Erythroblast (primary cell): ENCODE measurements at regions not wholly inside any gene's neighbourhood (a gene's known extent, or its start where the extent isn't known, plus 50 kb on each side); places are given as distances from the start of the nearest gene placed in this dataset.

Experiments used
- DNase-seq, 2 experiments: peaks; one replicate each; lab custom pipeline; 2025; lab: John Stamatoyannopoulos, UW
- GATA1 ChIP-seq: IDR thresholded peaks from 2 replicates; pipeline ENCODE4 v1.6.1; 2011; ENCODE audit warnings: low read depth, mild to moderate bottlenecking, control low read depth, low read length, moderate library complexity
- POLR2A ChIP-seq: IDR thresholded peaks from 2 replicates; pipeline ENCODE4 v1.6.1; 2011; ENCODE audit warnings: mild to moderate bottlenecking, low read length

DNA sequence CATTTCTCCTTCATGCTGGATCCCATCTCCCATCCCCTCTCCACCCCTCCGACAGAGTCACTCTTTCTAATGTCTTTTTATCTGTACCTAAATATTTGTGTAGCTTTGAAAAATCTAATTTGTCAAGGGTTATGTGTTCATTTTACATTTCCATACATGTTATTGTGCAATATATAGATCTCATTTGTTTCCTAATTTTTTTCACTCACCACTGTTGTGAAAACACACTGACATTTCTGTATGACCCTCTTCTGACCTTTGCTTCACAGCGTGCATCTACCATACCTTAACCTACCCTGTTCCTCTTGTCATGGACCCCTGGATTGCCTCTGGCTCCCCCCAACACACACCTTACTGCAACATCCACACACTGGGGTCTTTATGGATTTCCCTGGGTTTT is 942.9 kb downstream of the TBC1D22A start:
- DNase-seq, result no peak
- TF ChIP-seq GATA1 (no peak), POLR2A (no peak)

- no peak for DNase-seq
- TF ChIP-seq POLR2A (no peak), GATA1 (no peak)
These were observed 936.5 kb downstream of the TBC1D22A start for GRCh38 chr22:47698906-47699305.

GRCh38 chr22:47697861-47698260 is 935.4 kb downstream of the TBC1D22A start:
- no peak for DNase-seq
- TF ChIP-seq GATA1 (no peak), POLR2A (no peak)

DNA sequence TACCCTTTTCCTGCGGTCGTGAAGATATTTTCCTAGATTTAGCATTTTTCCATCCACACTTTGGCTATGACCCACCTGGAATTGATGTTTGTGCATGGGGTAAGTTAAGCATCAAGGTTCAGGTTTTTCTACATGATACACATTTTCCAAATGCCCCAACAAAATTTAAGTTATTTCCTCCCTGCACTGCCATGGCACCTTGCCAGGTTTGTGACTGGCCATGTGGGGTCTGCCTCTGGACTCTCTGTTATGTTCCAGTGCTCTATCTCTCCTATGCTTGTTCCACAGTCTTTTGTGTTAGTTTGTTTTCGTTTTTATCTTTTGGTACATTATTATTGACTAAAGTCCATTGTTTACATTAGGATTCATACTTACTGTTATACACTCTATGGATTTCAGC is 934.3 kb downstream of the TBC1D22A start:
- no peak for DNase-seq
- no peak for TF ChIP-seq GATA1
- TF ChIP-seq POLR2A, result no peak

DNA sequence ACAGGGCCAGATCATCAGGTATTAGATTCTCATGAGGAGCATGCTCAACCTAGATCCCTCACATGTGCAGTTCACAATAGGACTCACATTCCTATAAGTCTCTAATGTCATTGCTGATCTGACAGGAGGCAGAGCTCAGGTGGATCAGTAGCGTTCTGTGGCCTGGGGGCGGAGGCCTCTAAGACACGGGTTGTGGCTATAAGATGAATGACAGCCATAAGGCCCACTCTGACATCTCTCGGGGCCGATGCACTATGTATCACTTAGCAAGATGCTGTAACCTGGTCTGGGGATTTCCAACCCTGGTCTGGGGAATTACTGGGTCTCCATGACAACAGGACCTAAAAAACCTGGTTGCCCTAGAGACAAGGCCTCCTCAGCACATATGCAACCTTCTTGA is 932.7 kb downstream of the TBC1D22A start:
- TF ChIP-seq GATA1 (no peak), POLR2A (no peak)
- DNase-seq, result no peak

GRCh38 chr22:47694536-47695130 is 932.2 kb downstream of the TBC1D22A start:
- TF ChIP-seq GATA1, result no peak
- no peak for TF ChIP-seq POLR2A
- DNase-seq, result no peak

DNA sequence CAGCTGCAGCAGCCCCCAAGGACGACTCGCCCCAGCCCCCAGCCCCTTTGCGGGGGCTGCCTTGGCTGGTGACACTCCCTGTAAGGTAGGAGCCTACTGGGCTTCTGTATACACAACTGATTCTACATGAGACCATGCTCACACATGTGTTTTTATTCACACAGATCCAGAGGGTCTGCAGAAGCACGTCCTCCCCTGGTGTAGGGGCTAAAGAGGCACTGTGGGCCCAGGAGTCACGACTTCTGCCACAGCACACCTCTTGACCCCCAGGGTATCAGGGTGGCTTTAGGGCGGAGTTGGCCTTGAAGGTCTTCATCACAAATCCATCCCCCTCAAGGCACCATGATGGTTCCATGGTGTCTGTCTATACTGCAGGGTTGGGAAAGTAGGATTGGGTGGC is 931.2 kb downstream of the TBC1D22A start:
- DNase-seq, result no peak
- no peak for TF ChIP-seq POLR2A
- TF ChIP-seq GATA1, result no peak

GRCh38 chr22:47692811-47693210 is 930.4 kb downstream of the TBC1D22A start:
- DNase-seq, result no peak
- TF ChIP-seq POLR2A (no peak), GATA1 (no peak)

DNA sequence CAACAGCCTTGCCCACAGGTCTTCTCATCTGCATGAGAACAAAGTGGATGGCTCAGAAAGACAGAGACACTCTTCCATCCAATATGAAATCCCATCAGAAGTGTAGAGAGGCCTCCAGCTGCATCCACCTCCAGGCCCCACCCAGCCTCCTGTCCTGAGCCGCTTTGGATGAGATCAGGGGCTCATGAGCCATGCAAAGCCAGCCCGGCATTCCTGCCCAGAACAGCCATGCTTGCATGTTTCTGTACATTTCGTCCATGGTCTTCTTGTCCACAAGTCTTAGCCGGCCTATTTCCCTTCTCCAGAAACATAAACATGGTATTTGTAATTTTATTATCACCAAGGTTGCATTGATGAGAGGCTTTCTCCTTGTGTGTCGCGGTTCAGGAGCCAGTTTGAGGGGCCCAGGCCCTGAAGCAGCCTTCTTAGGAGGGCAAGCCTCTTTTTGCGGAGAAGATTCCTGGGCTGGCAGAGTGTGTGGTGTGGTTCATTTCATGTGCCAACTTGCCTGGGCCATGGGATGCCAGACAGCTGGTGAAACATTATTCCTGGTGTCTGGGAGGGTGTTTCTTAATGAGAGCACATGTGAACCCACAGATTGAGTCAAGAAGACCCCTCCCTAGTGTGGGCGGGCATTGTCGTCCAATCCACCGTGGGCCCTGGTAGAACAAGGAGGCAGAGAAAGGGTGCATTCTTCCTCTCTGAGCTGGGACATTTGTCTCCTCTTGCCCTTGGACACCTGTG is 928.9 kb downstream of the TBC1D22A start:
- no peak for DNase-seq
- TF ChIP-seq POLR2A (no peak), GATA1 (no peak)

DNA sequence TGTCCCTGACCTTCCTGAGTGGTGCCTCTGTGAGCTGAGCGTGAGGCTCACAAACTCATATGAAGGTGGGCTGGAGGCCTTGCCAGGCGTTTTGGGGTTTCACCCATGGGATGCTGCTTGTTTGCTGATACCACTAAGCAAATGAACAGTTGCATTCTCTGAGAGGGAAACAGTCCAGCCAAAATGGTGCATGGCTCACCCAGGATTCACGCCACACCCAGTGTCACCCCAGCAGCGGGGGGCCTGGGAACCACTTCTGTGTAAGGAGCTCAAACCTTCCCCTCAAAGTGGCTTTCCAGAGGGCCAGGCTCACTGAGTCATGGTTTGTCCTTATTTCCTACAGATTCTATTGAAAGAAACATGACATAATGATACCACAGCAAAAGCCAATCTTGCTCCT is 928.1 kb downstream of the TBC1D22A start:
- TF ChIP-seq GATA1, result no peak
- TF ChIP-seq POLR2A, result no peak
- no peak for DNase-seq

DNA sequence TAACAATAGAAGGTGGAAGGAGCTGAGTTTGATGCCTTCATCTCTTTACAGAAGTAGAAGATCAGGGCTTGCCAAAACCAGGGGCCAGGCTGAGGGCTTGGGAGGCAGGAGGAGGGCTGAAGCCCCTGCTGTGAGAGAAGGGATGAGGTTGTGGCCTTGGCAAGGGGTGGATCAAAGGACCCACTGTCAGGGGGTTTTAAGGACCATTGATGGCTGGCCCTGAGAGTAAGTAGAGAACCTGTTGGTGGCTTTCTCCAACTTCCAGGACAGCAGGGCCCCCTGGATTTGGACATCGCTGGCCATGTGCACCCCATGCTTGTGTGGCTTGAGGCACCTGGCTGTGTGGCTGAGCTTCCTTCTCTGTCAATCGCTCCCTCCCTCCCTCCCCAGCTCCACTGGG is 927.7 kb downstream of the TBC1D22A start:
- TF ChIP-seq GATA1 (no peak), POLR2A (no peak)
- DNase-seq, result no peak

GRCh38 chr22:47687776-47688175 is 925.3 kb downstream of the TBC1D22A start:
- no peak for TF ChIP-seq GATA1
- TF ChIP-seq POLR2A, result no peak
- DNase-seq, result no peak

DNA sequence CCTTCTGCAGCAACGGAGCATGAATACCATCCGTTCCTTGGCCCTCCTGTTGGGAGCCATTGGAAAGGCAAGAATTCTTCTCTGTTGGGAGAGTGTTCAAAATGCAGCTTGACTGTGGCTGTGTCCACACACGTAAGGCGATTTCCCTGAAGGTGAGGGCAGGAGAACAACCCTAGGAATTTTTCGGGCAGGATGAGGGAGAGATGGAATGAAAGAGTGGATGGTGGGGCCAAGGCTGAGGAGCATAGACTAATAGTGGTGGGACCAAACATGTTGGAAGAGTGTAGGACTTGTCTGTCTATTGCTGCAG is 924.9 kb downstream of the TBC1D22A start:
- no peak for TF ChIP-seq GATA1
- TF ChIP-seq POLR2A, result no peak
- DNase-seq, result no peak

- DNase-seq, result no peak
- no peak for TF ChIP-seq GATA1
- no peak for TF ChIP-seq POLR2A
These were observed 924.3 kb downstream of the TBC1D22A start for GRCh38 chr22:47686594-47687345.
